Urothelium cell line (cell line): ENCODE measurements at regions not wholly inside any gene's neighbourhood (a gene's known extent, or its start where the extent isn't known, plus 50 kb on each side); places are given as distances from the start of the nearest gene placed in this dataset.

ENCODE experiments used
- DNase-seq: peaks from one replicate; pipeline ENCODE4 v3.0.0; 2011; ENCODE audit warnings: low spot score, mixed read lengths
- FAIRE-seq: peaks from 2 replicates; lab custom pipeline; 2011; peaks lifted over from hg19 to GRCh38; lab: Jason Lieb, UNC

GRCh38 chr3:137061186-137061585, 103.4 kb downstream of the IL20RB start:
- DNase-seq (no peak), FAIRE-seq (no peak)

- FAIRE-seq (no peak), DNase-seq (no peak)
Measured at GRCh38 chr3:137062250-137062649, 104.5 kb downstream of the IL20RB start.

- FAIRE-seq: no peak
- no peak for DNase-seq
Measured at GRCh38 chr3:137065381-137065780, 107.6 kb downstream of the IL20RB start.

GRCh38 chr3:137066092-137066491, 108.3 kb downstream of the IL20RB start:
- FAIRE-seq: no peak
- no peak for DNase-seq

- FAIRE-seq (no peak), DNase-seq (no peak)
Measured at GRCh38 chr3:137071104-137071503, 113.3 kb downstream of the IL20RB start.

- no peak for DNase-seq
- no peak for FAIRE-seq
Measured at GRCh38 chr3:137075020-137075419, 117.2 kb downstream of the IL20RB start.

- FAIRE-seq (no peak), DNase-seq (no peak)
Measured at GRCh38 chr3:137078040-137078439, 120.3 kb downstream of the IL20RB start.

- FAIRE-seq (no peak), DNase-seq (no peak)
Measured at GRCh38 chr3:137079571-137079970, 121.8 kb downstream of the IL20RB start.

GRCh38 chr3:137081711-137082110, 123.9 kb downstream of the IL20RB start:
- FAIRE-seq: no peak
- DNase-seq: no peak

GRCh38 chr3:137082763-137083162, 125.0 kb downstream of the IL20RB start:
- DNase-seq (no peak), FAIRE-seq (no peak)

GRCh38 chr3:137083332-137083731, 125.5 kb downstream of the IL20RB start:
- FAIRE-seq: no peak
- DNase-seq: no peak

- no peak for FAIRE-seq
- DNase-seq: no peak
Measured at GRCh38 chr3:137084586-137084985, 126.8 kb downstream of the IL20RB start.

GRCh38 chr3:137097386-137097785, 139.6 kb downstream of the IL20RB start:
- FAIRE-seq (no peak), DNase-seq (no peak)

- FAIRE-seq (no peak), DNase-seq (no peak)
Measured at GRCh38 chr3:137097852-137098251, 140.1 kb downstream of the IL20RB start.

- DNase-seq (no peak), FAIRE-seq (no peak)
Measured at GRCh38 chr3:137099364-137100219, 141.8 kb downstream of the IL20RB start.

- FAIRE-seq: no peak
Measured at GRCh38 chr3:137100326-137100725, 142.5 kb downstream of the IL20RB start.

GRCh38 chr3:137103739-137104138, 146.0 kb downstream of the IL20RB start:
- no peak for DNase-seq
- FAIRE-seq: no peak

More at GRCh38 chr3:137100326-137100725, 142.5 kb downstream of the IL20RB start:
- no peak for DNase-seq

GRCh38 chr3:137105277-137105977, 147.6 kb downstream of the IL20RB start:
- FAIRE-seq: no peak
- peak; percentile 44 for DNase-seq

GRCh38 chr3:137106612-137107240, 148.9 kb downstream of the IL20RB start:
- FAIRE-seq (no peak), DNase-seq (no peak)

- DNase-seq: no peak
- FAIRE-seq: no peak
Measured at GRCh38 chr3:137108699-137109440, 151.1 kb downstream of the IL20RB start.
